Vagina (tissue), 2 donors: ENCODE measurements at regions not wholly inside any gene's neighbourhood (a gene's known extent, or its start where the extent isn't known, plus 50 kb on each side); places are given as distances from the start of the nearest gene placed in this dataset.

Source experiments
- DNase-seq, 2 donors: peaks; one replicate each; pipeline ENCODE4 v3.0.0-alpha.2; 2017; ENCODE audit errors: extremely low spot score in 2 of 2
- H3K27ac ChIP-seq: fragments of 200-600 bp; sonication (generic); one replicate; pipeline ENCODE4 v1.5.1; 2019
- H3K27me3 ChIP-seq: fragments of 200-600 bp; sonication (generic); one replicate; pipeline ENCODE4 v1.5.1; 2019
- H3K36me3 ChIP-seq, 2 donors: fragments of 200-600 bp; sonication (generic); one replicate each; pipeline ENCODE4 v1.5.1; 2017 to 2019
- H3K4me1 ChIP-seq: fragments of 200-600 bp; sonication (generic); one replicate; pipeline ENCODE4 v1.5.1; 2019
- H3K4me3 ChIP-seq, 2 donors: fragments of 200-600 bp; sonication (generic); 1 replicate in 1 of 2; 2 replicates in 1 of 2; pipeline ENCODE4 v1.5.1; 2016 to 2019
- H3K9me3 ChIP-seq: fragments of 200-600 bp; sonication (generic); one replicate; pipeline ENCODE4 v1.5.1; 2019
- POLR2A ChIP-seq, 2 donors: fragments of 450-650 bp; IDR thresholded peaks; one replicate each; pipeline ENCODE4 v1.6.1; 2017; ENCODE audit warnings: antibody characterized with exemption in 2 of 2, mild to moderate bottlenecking in 2 of 2, moderate library complexity in 2 of 2
- POLR2AphosphoS5 ChIP-seq, 2 donors: sonication (generic); formaldehyde crosslinking; IDR thresholded peaks; one replicate each; pipeline ENCODE4 v1.9.0; 2017; ENCODE audit warnings: antibody characterized with exemption in 2 of 2, mild to moderate bottlenecking in 2 of 2, low read depth in 1 of 2; ENCODE audit not compliant: insufficient read depth in 1 of 2
- intact Hi-C: fragments of 100-400 bp; cut with DNase I; formaldehyde crosslinking; loops from one replicate; pipeline ENCODE4 v1.15.1; 2023
- TF ChIP-seq, protein P1 (sequence below), 3 experiments: fragments of 450-650 bp in 2 of 3; fragments of 200-600 bp in 1 of 3; sonication (generic) in 1 of 3; IDR thresholded peaks; one replicate each; pipeline ENCODE4 v1.5.1; 2017 to 2019; ENCODE audit warnings: antibody characterized with exemption in 3 of 3, mild to moderate bottlenecking in 2 of 3, moderate library complexity in 2 of 3

- H3K36me3 ChIP-seq, result no peaks in the 10 kb centered on the region
- intact Hi-C loops, result no loop called here
- no peak overlapping the region for H3K4me3 ChIP-seq
- no peaks in the 10 kb centered on the region for H3K4me1 ChIP-seq
- TF ChIP-seq, protein P1, sequence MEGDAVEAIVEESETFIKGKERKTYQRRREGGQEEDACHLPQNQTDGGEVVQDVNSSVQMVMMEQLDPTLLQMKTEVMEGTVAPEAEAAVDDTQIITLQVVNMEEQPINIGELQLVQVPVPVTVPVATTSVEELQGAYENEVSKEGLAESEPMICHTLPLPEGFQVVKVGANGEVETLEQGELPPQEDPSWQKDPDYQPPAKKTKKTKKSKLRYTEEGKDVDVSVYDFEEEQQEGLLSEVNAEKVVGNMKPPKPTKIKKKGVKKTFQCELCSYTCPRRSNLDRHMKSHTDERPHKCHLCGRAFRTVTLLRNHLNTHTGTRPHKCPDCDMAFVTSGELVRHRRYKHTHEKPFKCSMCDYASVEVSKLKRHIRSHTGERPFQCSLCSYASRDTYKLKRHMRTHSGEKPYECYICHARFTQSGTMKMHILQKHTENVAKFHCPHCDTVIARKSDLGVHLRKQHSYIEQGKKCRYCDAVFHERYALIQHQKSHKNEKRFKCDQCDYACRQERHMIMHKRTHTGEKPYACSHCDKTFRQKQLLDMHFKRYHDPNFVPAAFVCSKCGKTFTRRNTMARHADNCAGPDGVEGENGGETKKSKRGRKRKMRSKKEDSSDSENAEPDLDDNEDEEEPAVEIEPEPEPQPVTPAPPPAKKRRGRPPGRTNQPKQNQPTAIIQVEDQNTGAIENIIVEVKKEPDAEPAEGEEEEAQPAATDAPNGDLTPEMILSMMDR (IDR thresholded peaks at IDR 0.05), result no peak
- TF ChIP-seq POLR2A (IDR thresholded peaks at IDR 0.05) (no peak), POLR2AphosphoS5 (IDR thresholded peaks at IDR 0.05; ENCODE audit: insufficient read depth in 1 of 2, low read depth in 1 of 2) (no peak)
- DNase-seq, result no peak
- no peaks in the 10 kb centered on the region for H3K27me3 ChIP-seq
- no peak overlapping the region for H3K27ac ChIP-seq
- no peaks in the 10 kb centered on the region for H3K9me3 ChIP-seq
Measured at GRCh38 chr1:176285996-176286395, 78.9 kb upstream of the COP1 start.

DNA sequence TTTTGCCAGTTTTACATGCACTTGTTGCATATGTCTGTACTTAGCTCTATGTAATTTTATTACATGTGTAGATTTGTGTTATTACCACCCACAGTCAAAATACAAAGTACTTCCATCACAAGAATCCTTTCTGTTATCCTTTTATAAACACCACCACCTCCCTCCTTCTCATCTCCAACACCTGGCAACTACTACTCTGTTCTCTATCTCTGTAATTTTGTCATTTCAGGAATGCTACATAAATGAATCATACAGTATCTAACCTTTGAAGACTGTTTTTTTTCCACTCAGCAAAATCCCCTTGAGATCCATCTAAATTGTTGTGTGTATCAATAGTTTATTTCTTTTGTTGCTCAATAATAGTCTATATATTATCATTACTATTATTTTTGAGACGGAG, 64.5 kb upstream of the COP1 start:
- H3K9me3 ChIP-seq, result no peaks in the 10 kb centered on the region
- intact Hi-C loops, result no loop called here
- H3K4me1 ChIP-seq, result no peaks in the 10 kb centered on the region
- H3K27me3 ChIP-seq, result no peaks in the 10 kb centered on the region
- no peak overlapping the region for H3K4me3 ChIP-seq
- DNase-seq, result no peak
- no peaks in the 10 kb centered on the region for H3K36me3 ChIP-seq
- no peak overlapping the region for H3K27ac ChIP-seq
- TF ChIP-seq POLR2A (IDR thresholded peaks at IDR 0.05) (no peak), POLR2AphosphoS5 (IDR thresholded peaks at IDR 0.05; ENCODE audit: insufficient read depth in 1 of 2, low read depth in 1 of 2) (no peak)
- TF ChIP-seq, protein P1 (IDR thresholded peaks at IDR 0.05), result no peak
